Mesendoderm (in vitro differentiated cells): ENCODE measurements at regions not wholly inside any gene's neighbourhood (a gene's known extent, or its start where the extent isn't known, plus 50 kb on each side); places are given as distances from the start of the nearest gene placed in this dataset.

ENCODE experiments used
- DNase-seq: peaks from one replicate; pipeline ENCODE4 v3.0.0; 2013
- H2AK5ac ChIP-seq: 2 replicates; pipeline ENCODE4 v1.6.1; 2013; ENCODE audit warnings: low read length, inconsistent platforms
- H2BK120ac ChIP-seq: 2 replicates; pipeline ENCODE4 v1.6.1; 2013; ENCODE audit warnings: low read depth, mild to moderate bottlenecking, low read length, moderate library complexity, mixed read lengths
- H2BK15ac ChIP-seq: replicated peaks from 2 replicates; pipeline ENCODE4 v1.6.1; 2013; ENCODE audit warnings: low read depth, mild to moderate bottlenecking, moderate library complexity
- H2BK5ac ChIP-seq: 2 replicates; pipeline ENCODE4 v1.6.1; 2013; ENCODE audit warnings: low read length, inconsistent platforms
- H3K18ac ChIP-seq: 2 replicates; pipeline ENCODE4 v1.6.1; 2013; ENCODE audit warnings: mild to moderate bottlenecking, low read length, mixed read lengths
- H3K23ac ChIP-seq: one replicate; pipeline ENCODE4 v1.6.1; 2013; ENCODE audit warnings: low read length
- H3K27ac ChIP-seq: 2 replicates; pipeline ENCODE4 v1.5.1; 2013; ENCODE audit warnings: low read depth, mild to moderate bottlenecking, inconsistent platforms, low read length, moderate library complexity
- H3K27me3 ChIP-seq: 2 replicates; pipeline ENCODE4 v1.6.1; 2013; ENCODE audit warnings: low read length, control low read depth, mild to moderate bottlenecking, inconsistent platforms; ENCODE audit not compliant: insufficient read depth, poor library complexity
- H3K36me3 ChIP-seq: 2 replicates; pipeline ENCODE4 v1.6.1; 2013; ENCODE audit warnings: low read length, inconsistent platforms; ENCODE audit not compliant: control insufficient read depth, insufficient read depth
- H3K4ac ChIP-seq: one replicate; pipeline ENCODE4 v1.6.1; 2013; ENCODE audit warnings: low read depth, mild to moderate bottlenecking, low read length, moderate library complexity
- H3K4me1 ChIP-seq: 2 replicates; pipeline ENCODE4 v1.6.1; 2013; ENCODE audit warnings: low read depth, low read length, inconsistent platforms; ENCODE audit not compliant: control insufficient read depth
- H3K4me2 ChIP-seq: 2 replicates; pipeline ENCODE4 v1.6.1; 2013; ENCODE audit warnings: low read length
- H3K4me3 ChIP-seq: 2 replicates; pipeline ENCODE4 v1.5.1; 2013; ENCODE audit warnings: mild to moderate bottlenecking, low read length
- H3K56ac ChIP-seq: one replicate; pipeline ENCODE4 v1.6.1; 2013; ENCODE audit warnings: low read length
- H3K79me1 ChIP-seq: 2 replicates; pipeline ENCODE4 v1.6.1; 2013; ENCODE audit warnings: low read length, inconsistent platforms
- H3K79me2 ChIP-seq: 2 replicates; pipeline ENCODE4 v1.6.1; 2013; ENCODE audit warnings: mild to moderate bottlenecking, low read length; ENCODE audit not compliant: control insufficient read depth, insufficient read depth
- H3K9ac ChIP-seq: 2 replicates; pipeline ENCODE4 v1.6.1; 2013; ENCODE audit warnings: low read length, inconsistent platforms
- H4K5ac ChIP-seq: one replicate; pipeline ENCODE4 v1.6.1; 2013; ENCODE audit warnings: low read length
- H4K8ac ChIP-seq: one replicate; pipeline ENCODE4 v1.6.1; 2013; ENCODE audit warnings: low read depth, mild to moderate bottlenecking, control low read depth, low read length, moderate library complexity
- WGBS: extraction: QIAGEN DNeasy Blood & Tissue Kit; methylation state at CpG from one replicate; pipeline ENCODE4 v1.1.7; 2013; ENCODE audit warnings: low lambda C conversion rate, missing lambda C conversion rate; ENCODE audit not compliant: insufficient coverage; ENCODE audit errors: extremely low coverage; 5-methylcytosine and 5-hydroxymethylcytosine counted together

DNA sequence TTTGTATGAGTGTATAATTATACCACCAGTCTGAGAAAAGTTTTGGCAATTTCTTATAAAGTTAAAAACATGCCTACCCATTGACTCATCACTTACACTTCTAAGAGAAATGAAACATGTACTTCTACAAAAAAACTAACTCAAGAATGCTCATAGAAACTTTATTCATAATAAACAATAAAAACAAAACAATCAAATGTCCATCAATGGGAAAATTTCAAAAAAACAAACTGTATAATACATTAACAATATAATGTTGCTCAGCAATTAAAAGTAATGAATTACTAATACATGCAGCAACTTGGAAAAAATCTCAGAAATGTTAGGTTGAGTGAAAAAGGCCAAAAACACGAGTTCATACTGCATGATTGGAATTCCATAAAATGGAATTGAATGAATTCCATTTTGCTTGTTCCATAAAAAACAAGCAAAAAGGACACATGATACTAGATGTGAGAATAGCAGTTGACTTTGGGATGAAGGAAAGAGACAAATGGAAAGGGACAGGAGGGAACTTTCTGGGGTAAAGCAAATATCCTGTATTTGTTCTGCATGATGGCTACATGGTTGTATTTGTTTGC is 726.6 kb downstream of the RFPL4B start:
- Histone ChIP-seq H3K27me3 (no peaks in the 10 kb centered on the region), H3K36me3 (no peaks in the 10 kb centered on the region), H2BK15ac (no peak overlapping the region), H3K9ac (no peak overlapping the region), H3K4me3 (no peak overlapping the region), H3K4me2 (no peak overlapping the region), H4K5ac (no peak overlapping the region), H4K8ac (no peak overlapping the region), H3K18ac (no peak overlapping the region), H3K56ac (no peak overlapping the region), H2BK5ac (no peak overlapping the region), H3K4me1 (no peaks in the 10 kb centered on the region), H3K23ac (no peak overlapping the region), H3K79me2 (no peaks in the 10 kb centered on the region), H3K27ac (no peak overlapping the region), H3K79me1 (no peaks in the 10 kb centered on the region), H3K4ac (no peak overlapping the region), H2BK120ac (no peak overlapping the region), H2AK5ac (no peak overlapping the region)
- no CpG with 5 or more reads among the region's 1 CpG for WGBS
- DNase-seq: no peak

DNA sequence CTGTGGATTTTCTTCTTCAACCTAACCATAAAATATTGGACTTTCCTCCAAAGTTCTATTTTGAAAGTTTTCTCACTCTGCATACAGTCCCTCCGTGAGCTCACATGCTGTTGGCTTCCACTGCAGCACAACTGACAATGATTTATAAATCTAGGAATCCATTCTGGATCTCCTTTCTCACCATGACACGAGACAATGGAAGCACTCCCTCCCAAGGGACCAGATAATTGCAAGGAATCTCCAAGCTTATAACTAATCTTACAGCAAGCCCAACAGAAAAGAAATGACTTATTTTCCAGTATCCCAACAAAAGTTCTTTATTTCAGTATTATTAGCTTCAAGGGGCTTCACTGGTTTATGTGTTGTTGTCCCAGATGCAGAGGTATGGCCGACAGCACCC is 729.0 kb downstream of the RFPL4B start:
- Histone ChIP-seq H3K4ac (no peak overlapping the region), H3K4me1 (no peaks in the 10 kb centered on the region), H3K79me2 (no peaks in the 10 kb centered on the region), H2AK5ac (no peak overlapping the region), H3K4me2 (no peak overlapping the region), H2BK120ac (no peak overlapping the region), H3K4me3 (no peak overlapping the region), H3K79me1 (no peaks in the 10 kb centered on the region), H3K9ac (no peak overlapping the region), H4K5ac (no peak overlapping the region), H3K18ac (no peak overlapping the region), H3K27me3 (no peaks in the 10 kb centered on the region), H3K36me3 (no peaks in the 10 kb centered on the region), H3K56ac (no peak overlapping the region), H3K27ac (no peak overlapping the region), H4K8ac (no peak overlapping the region), H2BK15ac (no peak overlapping the region), H3K23ac (no peak overlapping the region), H2BK5ac (no peak overlapping the region)
- WGBS: no CpG with 5 or more reads among the region's 3 CpGs
- DNase-seq: peak; percentile 2

DNA sequence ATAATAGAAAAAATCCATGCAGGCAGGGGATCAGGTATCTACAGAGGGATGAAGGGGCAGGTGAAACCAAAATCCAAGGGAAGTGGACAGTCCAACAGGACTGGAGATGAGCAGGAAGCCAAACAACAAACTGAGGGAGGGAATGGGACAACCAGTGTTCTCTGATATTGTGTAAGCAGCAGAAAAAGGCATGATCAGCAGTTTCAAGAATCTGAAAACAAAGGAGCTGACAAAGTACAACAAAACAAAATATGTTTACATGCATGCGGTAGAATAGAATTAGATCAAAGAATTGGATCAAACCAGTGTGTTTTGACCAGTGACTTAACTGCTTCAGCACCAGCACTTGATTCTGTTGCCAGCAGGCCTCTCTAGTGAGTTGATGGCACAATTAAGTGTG is 729.7 kb downstream of the RFPL4B start:
- no peaks in the 10 kb centered on the region for H3K27me3 ChIP-seq
- no peak overlapping the region for H3K4me3 ChIP-seq
- H3K36me3 ChIP-seq: no peaks in the 10 kb centered on the region
- no peak overlapping the region for H3K9ac ChIP-seq
- H3K79me1 ChIP-seq: no peaks in the 10 kb centered on the region
- H2BK5ac ChIP-seq: no peak overlapping the region
- no peak overlapping the region for H3K4me2 ChIP-seq
- H2BK15ac ChIP-seq: no peak overlapping the region
- H3K23ac ChIP-seq: no peak overlapping the region
- WGBS: no CpG with 5 or more reads among the region's 1 CpG
- H3K4ac ChIP-seq: no peak overlapping the region
- no peak overlapping the region for H3K56ac ChIP-seq
- no peak overlapping the region for H4K5ac ChIP-seq
- no peak for DNase-seq
- no peak overlapping the region for H2BK120ac ChIP-seq
- H3K27ac ChIP-seq: no peak overlapping the region
- H3K79me2 ChIP-seq: no peaks in the 10 kb centered on the region
- H2AK5ac ChIP-seq: no peak overlapping the region
- H3K4me1 ChIP-seq: no peaks in the 10 kb centered on the region
- no peak overlapping the region for H3K18ac ChIP-seq
- H4K8ac ChIP-seq: no peak overlapping the region

DNA sequence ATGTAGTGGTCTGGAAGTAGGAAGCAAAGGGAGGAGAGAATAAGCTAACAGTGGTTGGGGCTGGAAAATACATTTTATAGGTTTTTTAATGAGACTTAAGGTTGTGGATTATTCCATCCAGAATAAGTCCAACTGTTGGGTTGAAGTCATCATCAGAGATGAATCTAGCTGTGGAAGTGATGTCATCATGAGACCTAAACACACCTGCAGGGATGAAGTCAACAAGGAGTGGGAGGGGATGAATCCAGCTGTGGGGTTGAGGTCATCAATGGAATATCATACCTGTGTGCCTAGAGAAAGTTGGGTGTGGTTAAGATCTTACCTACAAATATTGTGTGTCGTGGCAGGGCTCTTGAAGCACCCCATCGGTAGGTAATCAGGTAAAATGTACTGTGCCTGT is 730.7 kb downstream of the RFPL4B start:
- Histone ChIP-seq H3K9ac (no peak overlapping the region), H3K79me2 (no peaks in the 10 kb centered on the region), H3K23ac (no peak overlapping the region), H3K4me1 (no peaks in the 10 kb centered on the region), H3K18ac (no peak overlapping the region), H3K4me2 (no peak overlapping the region), H3K27me3 (no peaks in the 10 kb centered on the region), H3K56ac (no peak overlapping the region), H4K5ac (no peak overlapping the region), H3K4me3 (no peak overlapping the region), H4K8ac (no peak overlapping the region), H3K36me3 (no peaks in the 10 kb centered on the region), H2BK5ac (no peak overlapping the region), H3K27ac (no peak overlapping the region), H3K4ac (no peak overlapping the region), H3K79me1 (no peaks in the 10 kb centered on the region), H2BK15ac (no peak overlapping the region), H2AK5ac (no peak overlapping the region), H2BK120ac (no peak overlapping the region)
- DNase-seq: no peak
- no CpG with 5 or more reads among the region's 2 CpGs for WGBS

DNA sequence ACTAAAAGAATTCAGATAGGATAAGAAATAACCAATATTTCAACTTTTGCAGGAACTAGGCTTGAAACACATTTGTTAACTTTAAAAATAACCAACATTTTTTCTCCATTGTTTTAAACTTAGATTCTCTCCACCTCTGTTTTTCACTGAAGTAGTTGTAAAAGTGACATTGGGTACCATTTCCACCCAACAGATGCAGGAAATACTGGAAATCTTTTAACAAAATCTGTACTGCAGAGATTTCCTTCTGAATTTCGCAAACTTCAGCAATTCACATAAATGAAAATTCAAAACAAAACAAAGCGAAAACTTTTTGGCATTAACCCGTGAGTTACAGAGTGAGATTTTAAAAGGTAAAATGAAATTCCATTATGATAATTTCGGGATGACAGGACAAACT is 731.7 kb downstream of the RFPL4B start:
- H2BK120ac ChIP-seq: no peak overlapping the region
- no peak overlapping the region for H3K23ac ChIP-seq
- H2AK5ac ChIP-seq: no peak overlapping the region
- H3K4me3 ChIP-seq: no peak overlapping the region
- H3K79me2 ChIP-seq: no peaks in the 10 kb centered on the region
- no peak overlapping the region for H3K4ac ChIP-seq
- no peak for DNase-seq
- no peaks in the 10 kb centered on the region for H3K36me3 ChIP-seq
- WGBS: no CpG with 5 or more reads among the region's 4 CpGs
- H4K8ac ChIP-seq: no peak overlapping the region
- no peak overlapping the region for H2BK15ac ChIP-seq
- no peak overlapping the region for H2BK5ac ChIP-seq
- no peak overlapping the region for H3K4me2 ChIP-seq
- H3K18ac ChIP-seq: no peak overlapping the region
- H3K27me3 ChIP-seq: no peaks in the 10 kb centered on the region
- H3K27ac ChIP-seq: no peak overlapping the region
- no peak overlapping the region for H3K9ac ChIP-seq
- no peak overlapping the region for H4K5ac ChIP-seq
- H3K79me1 ChIP-seq: no peaks in the 10 kb centered on the region
- no peaks in the 10 kb centered on the region for H3K4me1 ChIP-seq
- no peak overlapping the region for H3K56ac ChIP-seq

DNA sequence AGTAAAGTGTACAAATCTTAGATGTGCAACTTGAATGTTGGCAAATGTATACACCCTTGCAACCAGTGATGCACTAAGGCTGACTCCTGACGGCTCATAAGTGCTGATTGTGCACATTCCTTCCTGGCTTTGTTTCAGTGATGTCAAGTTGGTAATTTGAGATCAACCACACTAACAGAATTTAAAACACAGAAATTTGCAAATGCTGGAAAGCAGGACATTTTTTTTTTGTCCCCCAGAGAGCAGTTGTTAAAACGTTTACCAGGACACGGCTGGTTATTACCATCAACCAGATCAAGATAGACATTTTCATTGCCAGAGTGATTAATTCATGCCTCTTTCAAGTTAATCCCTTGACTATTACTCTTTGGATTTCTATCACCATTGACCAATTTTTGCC is 735.6 kb downstream of the RFPL4B start:
- no CpG with 5 or more reads among the region's 3 CpGs for WGBS

More for the DNA sequence above, 735.6 kb downstream of the RFPL4B start:
- H3K79me1 ChIP-seq: no peaks in the 10 kb centered on the region
- no peak overlapping the region for H3K4me2 ChIP-seq
- no peaks in the 10 kb centered on the region for H3K79me2 ChIP-seq
- H3K36me3 ChIP-seq: no peaks in the 10 kb centered on the region
- H3K27ac ChIP-seq: no peak overlapping the region
- H4K8ac ChIP-seq: no peak overlapping the region
- H2BK120ac ChIP-seq: no peak overlapping the region
- DNase-seq: peak; percentile 4
- no peak overlapping the region for H3K23ac ChIP-seq
- H3K27me3 ChIP-seq: no peaks in the 10 kb centered on the region
- H2BK15ac ChIP-seq: no peak overlapping the region
- H3K4me3 ChIP-seq: no peak overlapping the region
- H2AK5ac ChIP-seq: no peak overlapping the region
- no peak overlapping the region for H3K9ac ChIP-seq
- no peak overlapping the region for H2BK5ac ChIP-seq
- no peak overlapping the region for H4K5ac ChIP-seq
- no peak overlapping the region for H3K56ac ChIP-seq
- H3K4ac ChIP-seq: no peak overlapping the region
- no peak overlapping the region for H3K18ac ChIP-seq
- no peaks in the 10 kb centered on the region for H3K4me1 ChIP-seq
